MCF 10A (cell line): ENCODE measurements at regions not wholly inside any gene's neighbourhood (a gene's known extent, or its start where the extent isn't known, plus 50 kb on each side); places are given as distances from the start of the nearest gene placed in this dataset.

Experiments used
- BruUV-seq: library from RNA; stranded (reverse); fragments of 400-500 nt; replicated peaks from 2 replicates; lab custom pipeline; 2021; lab: Mats Ljungman, UMichigan
- CTCF ChIA-PET: fragments of 300-600 bp; sonication (Branson Sonifier 250); formaldehyde crosslinking; extraction: SDS; loops from one replicate; lab custom pipeline; 2021; ENCODE audit warnings: antibody characterized with exemption, inconsistent platforms; lab: Yijun Ruan, JAX
- POLR2A ChIA-PET: fragments of 300-600, 350-650 bp; sonication (Branson Sonifier 250); formaldehyde crosslinking; extraction: SDS; loops from one replicate; lab custom pipeline; 2020; ENCODE audit warnings: antibody characterized with exemption, inconsistent platforms; lab: Yijun Ruan, JAX
- DNase-seq: peaks from one replicate; pipeline ENCODE4 v3.0.0-alpha.2; 2018; ENCODE audit not compliant: unreplicated experiment
- H3K27ac Mint-ChIP-seq: one replicate; pipeline ENCODE4 v1.8.0; 2022; ENCODE audit warnings: mild to moderate bottlenecking, low read depth, mixed read lengths; ENCODE audit not compliant: unreplicated experiment
- H3K27me3 Mint-ChIP-seq: one replicate; pipeline ENCODE4 v1.8.0; 2022; ENCODE audit warnings: mixed read lengths; ENCODE audit not compliant: insufficient read depth, unreplicated experiment
- H3K36me3 Mint-ChIP-seq: one replicate; pipeline ENCODE4 v1.8.0; 2022; ENCODE audit warnings: mild to moderate bottlenecking, moderate library complexity, mixed read lengths; ENCODE audit not compliant: insufficient read depth, unreplicated experiment
- H3K4me1 Mint-ChIP-seq: one replicate; pipeline ENCODE4 v1.8.0; 2022; ENCODE audit warnings: mixed read lengths; ENCODE audit not compliant: insufficient read depth, unreplicated experiment
- H3K4me3 Mint-ChIP-seq: one replicate; pipeline ENCODE4 v1.8.0; 2022; ENCODE audit warnings: mild to moderate bottlenecking, moderate library complexity, mixed read lengths; ENCODE audit not compliant: unreplicated experiment
- H3K9me3 Mint-ChIP-seq: one replicate; pipeline ENCODE4 v1.8.0; 2022; ENCODE audit warnings: mixed read lengths; ENCODE audit not compliant: unreplicated experiment
- CTCF ChIP-seq: fragments of 200-600 bp; IDR thresholded peaks from one replicate; pipeline ENCODE4 v1.8.0; 2022; ENCODE audit warnings: antibody characterized with exemption, mild to moderate bottlenecking; ENCODE audit not compliant: unreplicated experiment
- intact Hi-C: fragments of 100-400 bp; cut with micrococcal nuclease; formaldehyde crosslinking; loops from 2 replicates; pipeline ENCODE4 v1.14.1; 2022

- BruUV-seq = no TSS peak
- no peak overlapping the region for H3K27ac Mint-ChIP-seq
Observed at GRCh38 chr22:49117486-49117885, 710.2 kb downstream of the BRD1 start.

GRCh38 chr22:49116486-49117120 lies 711.1 kb downstream of the BRD1 start:
- H3K4me1 Mint-ChIP-seq = no peaks in the 10 kb centered on the region

More at GRCh38 chr22:49117486-49117885, 710.2 kb downstream of the BRD1 start:
- Mint-ChIP-seq H3K9me3 (peaks cover 9% of the 10 kb centered on the region), H3K4me1 (no peaks in the 10 kb centered on the region), H3K36me3 (no peaks in the 10 kb centered on the region), H3K27me3 (no peaks in the 10 kb centered on the region), H3K4me3 (no peak overlapping the region)
- TF ChIP-seq CTCF = no peak
- intact Hi-C loops = no loop called here
- CTCF ChIA-PET = no interaction called here
- no peak for DNase-seq
- POLR2A ChIA-PET = no interaction called here

GRCh38 chr22:49116021-49116420 lies 711.7 kb downstream of the BRD1 start:
- Mint-ChIP-seq H3K4me1 (no peaks in the 10 kb centered on the region), H3K27ac (no peak overlapping the region), H3K4me3 (no peak overlapping the region), H3K36me3 (no peaks in the 10 kb centered on the region), H3K9me3 (peaks cover 11% of the 10 kb centered on the region), H3K27me3 (no peaks in the 10 kb centered on the region)
- DNase-seq = no peak
- POLR2A ChIA-PET = no interaction called here
- CTCF ChIA-PET = interaction anchor here (0.6 kb wide), 1 partner anchor 215 kb away, joined by 4 read pairs; no protein-coding TSS in a partner anchor
- BruUV-seq = no TSS peak
- no peak for TF ChIP-seq CTCF
- intact Hi-C loops = no loop called here

More at GRCh38 chr22:49116486-49117120, 711.1 kb downstream of the BRD1 start:
- POLR2A ChIA-PET = no interaction called here
- no peak for TF ChIP-seq CTCF
- intact Hi-C loops = no loop called here
- Mint-ChIP-seq H3K4me3 (no peak overlapping the region), H3K9me3 (peaks cover 9% of the 10 kb centered on the region), H3K27me3 (no peaks in the 10 kb centered on the region), H3K36me3 (no peaks in the 10 kb centered on the region), H3K27ac (no peak overlapping the region)
- no peak for DNase-seq
- CTCF ChIA-PET = no interaction called here
- BruUV-seq = no TSS peak

GRCh38 chr22:49115197-49115596 lies 712.5 kb downstream of the BRD1 start:
- ChIA-PET CTCF (interaction anchor here (0.6 kb wide), 1 partner anchor 214 kb away, joined by 4 read pairs; no protein-coding TSS in a partner anchor), POLR2A (no interaction called here)
- no peak overlapping the region for H3K4me3 Mint-ChIP-seq
- no TSS peak for BruUV-seq
- H3K27me3 Mint-ChIP-seq = no peaks in the 10 kb centered on the region
- no peak overlapping the region for H3K27ac Mint-ChIP-seq
- TF ChIP-seq CTCF = no peak
- no peaks in the 10 kb centered on the region for H3K4me1 Mint-ChIP-seq
- peaks cover 9% of the 10 kb centered on the region for H3K9me3 Mint-ChIP-seq
- DNase-seq = no peak
- intact Hi-C loops = no loop called here
- no peaks in the 10 kb centered on the region for H3K36me3 Mint-ChIP-seq
